IMR-90 (cell line): ENCODE measurements at regions not wholly inside any gene's neighbourhood (a gene's known extent, or its start where the extent isn't known, plus 50 kb on each side); places are given as distances from the start of the nearest gene placed in this dataset.

ENCODE experiments used
- ATAC-seq: fragments of 200-7000 bp; cut with Tn5 transposase; 2 replicates; pipeline ENCODE4 v1.9.1; 2020; ENCODE audit warnings: low read depth, mild to moderate bottlenecking, moderate library complexity
- BruUV-seq: library from RNA; stranded (reverse); fragments of 400-500 nt; replicated peaks from 2 replicates; lab custom pipeline; 2021; lab: Mats Ljungman, UMichigan
- CTCF ChIA-PET: fragments of 300-600 bp; formaldehyde crosslinking; extraction: SDS; loops from one replicate; lab custom pipeline; 2021; ENCODE audit warnings: antibody characterized with exemption; lab: Yijun Ruan, JAX
- POLR2A ChIA-PET: fragments of 300-600 bp; sonication (Branson Sonifier 250); formaldehyde crosslinking; loops from one replicate; lab custom pipeline; 2022; ENCODE audit warnings: antibody characterized with exemption; ENCODE audit not compliant: unreplicated experiment; lab: Charles Lee
- DNase-seq: peaks from one replicate; pipeline ENCODE4 v3.0.0; 2013
- H2AFZ ChIP-seq: replicated peaks from 2 replicates; pipeline ENCODE3; 2013; ENCODE audit warnings: low read length, mild to moderate bottlenecking; ENCODE audit not compliant: poor library complexity
- H2AK5ac ChIP-seq: 2 replicates; pipeline ENCODE4 v1.6.1; 2013; ENCODE audit warnings: low read depth, low read length, inconsistent platforms
- H2AK9ac ChIP-seq: replicated peaks from 2 replicates; pipeline ENCODE3; 2013; ENCODE audit warnings: mild to moderate bottlenecking, low read depth, low read length, moderate library complexity; ENCODE audit not compliant: poor library complexity
- H2BK120ac ChIP-seq: 2 replicates; pipeline ENCODE4 v1.6.1; 2013; ENCODE audit warnings: low read depth, low read length, inconsistent platforms
- H2BK15ac ChIP-seq: 3 replicates; pipeline ENCODE4 v1.6.1; 2013; ENCODE audit warnings: low read depth, low read length, inconsistent platforms
- H2BK20ac ChIP-seq: 2 replicates; pipeline ENCODE4 v1.6.1; 2013; ENCODE audit warnings: low read depth, mild to moderate bottlenecking, inconsistent platforms, low read length, moderate library complexity
- H2BK5ac ChIP-seq: 2 replicates; pipeline ENCODE4 v1.6.1; 2013; ENCODE audit warnings: mild to moderate bottlenecking, low read depth, low read length, inconsistent platforms; ENCODE audit not compliant: poor library complexity, severe bottlenecking
- H3K14ac ChIP-seq: replicated peaks from 2 replicates; pipeline ENCODE4 v1.6.1; 2013; ENCODE audit warnings: low read depth, low read length, inconsistent platforms
- H3K18ac ChIP-seq: 2 replicates; pipeline ENCODE4 v1.6.1; 2013; ENCODE audit warnings: low read depth, low read length, control low read depth
- H3K23ac ChIP-seq: 2 replicates; pipeline ENCODE4 v1.6.1; 2013; ENCODE audit warnings: low read depth, low read length, inconsistent platforms
- H3K27ac ChIP-seq: 2 replicates; pipeline ENCODE4 v1.5.1; 2013; ENCODE audit warnings: mild to moderate bottlenecking, control low read depth, low read length; ENCODE audit not compliant: insufficient read depth
- H3K27me3 ChIP-seq: 2 replicates; pipeline ENCODE4 v1.6.1; 2013; ENCODE audit warnings: low read length; ENCODE audit not compliant: control insufficient read depth, insufficient read depth
- H3K36me3 ChIP-seq: 2 replicates; pipeline ENCODE4 v1.6.1; 2013; ENCODE audit warnings: low read length, mixed read lengths; ENCODE audit not compliant: control insufficient read depth, insufficient read depth
- H3K4ac ChIP-seq: 2 replicates; pipeline ENCODE4 v1.6.1; 2013; ENCODE audit warnings: low read depth, low read length, inconsistent platforms
- H3K4me1 ChIP-seq: 2 replicates; pipeline ENCODE4 v1.6.1; 2013; ENCODE audit warnings: low read length, mixed read lengths; ENCODE audit not compliant: control insufficient read depth, insufficient read depth
- H3K4me2 ChIP-seq: 2 replicates; pipeline ENCODE4 v1.6.1; 2013; ENCODE audit warnings: low read depth, mild to moderate bottlenecking, control low read depth, low read length, moderate library complexity
- H3K4me3 ChIP-seq: 2 replicates; pipeline ENCODE4 v1.5.1; 2013; ENCODE audit warnings: low read depth, mild to moderate bottlenecking, control low read depth, low read length, moderate library complexity; ENCODE audit not compliant: insufficient read depth
- H3K56ac ChIP-seq: 2 replicates; pipeline ENCODE4 v1.6.1; 2013; ENCODE audit warnings: low read length, inconsistent platforms; ENCODE audit not compliant: insufficient read depth; ENCODE audit errors: extremely low read depth
- H3K79me1 ChIP-seq, 2 experiments: 2 replicates each; pipeline ENCODE4 v1.6.1; 2013; ENCODE audit warnings: low read length in 2 of 2, inconsistent platforms in 1 of 2, low read depth in 1 of 2
- H3K9ac ChIP-seq: 2 replicates; pipeline ENCODE4 v1.6.1; 2013; ENCODE audit warnings: low read depth, low read length, control low read depth
- H3K9me1 ChIP-seq: 2 replicates; pipeline ENCODE4 v1.6.1; 2013; ENCODE audit warnings: low read length, inconsistent platforms; ENCODE audit not compliant: insufficient read depth
- H3K9me3 ChIP-seq: 2 replicates; pipeline ENCODE4 v1.6.1; 2013; ENCODE audit warnings: low read length; ENCODE audit not compliant: control insufficient read depth, insufficient read depth
- H4K20me1 ChIP-seq: 2 replicates; pipeline ENCODE4 v1.6.1; 2013; ENCODE audit warnings: low read length, inconsistent platforms; ENCODE audit not compliant: insufficient read depth
- H4K5ac ChIP-seq: 2 replicates; pipeline ENCODE4 v1.6.1; 2013; ENCODE audit warnings: mild to moderate bottlenecking, low read depth, low read length, control low read depth
- H4K8ac ChIP-seq, 2 experiments: 2 replicates each; pipeline ENCODE4 v1.6.1; 2013; ENCODE audit warnings: low read depth in 2 of 2, low read length in 2 of 2, control low read depth in 1 of 2, inconsistent platforms in 1 of 2
- H4K91ac ChIP-seq: 2 replicates; pipeline ENCODE4 v1.6.1; 2013; ENCODE audit warnings: low read depth, low read length, inconsistent platforms; ENCODE audit not compliant: insufficient read depth
- BHLHE40 ChIP-seq: fragments of 150-350 bp; IDR thresholded peaks from 2 replicates; pipeline ENCODE4 v1.6.1; 2016; ENCODE audit warnings: mild to moderate bottlenecking, low read depth, low read length
- CEBPB ChIP-seq: IDR thresholded peaks from 2 replicates; pipeline ENCODE4 v1.6.1; 2012; ENCODE audit warnings: low read depth, low read length, improper control_type of control experiment
- CHD1 ChIP-seq: IDR thresholded peaks from 2 replicates; pipeline ENCODE4 v1.6.1; 2012; ENCODE audit warnings: low read depth, low read length, improper control_type of control experiment
- FOS ChIP-seq: fragments of 150-350 bp; IDR thresholded peaks from 2 replicates; pipeline ENCODE4 v1.6.1; 2016; ENCODE audit warnings: low read depth, low read length
- MAFK ChIP-seq: IDR thresholded peaks from 2 replicates; pipeline ENCODE4 v1.6.1; 2012; ENCODE audit warnings: low read depth, low read length, improper control_type of control experiment
- MAZ ChIP-seq: IDR thresholded peaks from 2 replicates; pipeline ENCODE4 v1.6.1; 2012; ENCODE audit warnings: low read depth, mild to moderate bottlenecking, low read length, improper control_type of control experiment, moderate library complexity, borderline replicate concordance
- MXI1 ChIP-seq: IDR thresholded peaks from 2 replicates; pipeline ENCODE4 v1.6.1; 2012; ENCODE audit warnings: low read depth, mild to moderate bottlenecking, low read length, moderate library complexity, borderline replicate concordance
- NFE2L2 ChIP-seq: fragments of 150-350 bp; IDR thresholded peaks from 2 replicates; pipeline ENCODE4 v1.6.1; 2016; ENCODE audit warnings: low read depth, mild to moderate bottlenecking, low read length
- POLR2A ChIP-seq: IDR thresholded peaks from 2 replicates; pipeline ENCODE4 v1.6.1; 2012; ENCODE audit warnings: mild to moderate bottlenecking, low read depth, low read length
- RAD21 ChIP-seq: IDR thresholded peaks from 2 replicates; pipeline ENCODE4 v1.6.1; 2012; ENCODE audit warnings: low read length, improper control_type of control experiment
- RCOR1 ChIP-seq: IDR thresholded peaks from 2 replicates; pipeline ENCODE4 v1.6.1; 2012; ENCODE audit warnings: mild to moderate bottlenecking, low read length, improper control_type of control experiment; ENCODE audit not compliant: insufficient replicate concordance
- RFX5 ChIP-seq: IDR thresholded peaks from 2 replicates; pipeline ENCODE4 v1.8.0; 2012; ENCODE audit warnings: low read depth, mild to moderate bottlenecking, low read length, moderate library complexity
- SMC3 ChIP-seq: fragments of 150-350 bp; IDR thresholded peaks from 2 replicates; pipeline ENCODE4 v1.6.1; 2016; ENCODE audit warnings: low read depth, mild to moderate bottlenecking, antibody characterized with exemption, low read length, moderate library complexity
- USF2 ChIP-seq: fragments of 150-350 bp; IDR thresholded peaks from 2 replicates; pipeline ENCODE4 v1.6.1; 2017; ENCODE audit warnings: mild to moderate bottlenecking, antibody characterized with exemption, low read length, low read depth
- WGBS, 2 experiments: methylation state at CpG; one replicate each; pipeline versions ENCODE4 v1.1.5 to v1.1.7; 2013; ENCODE audit warnings: missing lambda C conversion rate in 2 of 2; ENCODE audit not compliant: insufficient read length in 1 of 2; ENCODE audit errors: extremely low coverage in 2 of 2; 5-methylcytosine and 5-hydroxymethylcytosine counted together
- dilution Hi-C: fragments of 300-500 bp; cut with HindIII; formaldehyde crosslinking; loops from one replicate; pipeline ENCODE4 v1.14.3; 2018; ENCODE audit warnings: low sequenced_read_pairs; ENCODE audit not compliant: unreplicated experiment
- in situ Hi-C: fragments of 300-500 bp; cut with MboI; formaldehyde crosslinking; loops from 3 replicates; pipeline ENCODE4 v1.14.3; 2019; ENCODE audit warnings: low sequenced_read_pairs, inconsistent platforms, mixed read lengths
- intact Hi-C: fragments of 100-400 bp; cut with micrococcal nuclease; formaldehyde crosslinking; loops from 2 replicates; pipeline ENCODE4 v1.10.0; 2022
- TF ChIP-seq, protein P1 (sequence below): fragments of 150-350 bp; IDR thresholded peaks from 2 replicates; pipeline ENCODE4 v1.6.1; 2016; ENCODE audit warnings: low read depth, mild to moderate bottlenecking, low read length, moderate library complexity, borderline replicate concordance
- TF ChIP-seq, protein P2 (sequence below): conservative IDR thresholded peaks from 2 replicates; pipeline ENCODE4 v1.5.1; 2012; ENCODE audit warnings: mild to moderate bottlenecking, low read depth, low read length, improper control_type of control experiment

DNA sequence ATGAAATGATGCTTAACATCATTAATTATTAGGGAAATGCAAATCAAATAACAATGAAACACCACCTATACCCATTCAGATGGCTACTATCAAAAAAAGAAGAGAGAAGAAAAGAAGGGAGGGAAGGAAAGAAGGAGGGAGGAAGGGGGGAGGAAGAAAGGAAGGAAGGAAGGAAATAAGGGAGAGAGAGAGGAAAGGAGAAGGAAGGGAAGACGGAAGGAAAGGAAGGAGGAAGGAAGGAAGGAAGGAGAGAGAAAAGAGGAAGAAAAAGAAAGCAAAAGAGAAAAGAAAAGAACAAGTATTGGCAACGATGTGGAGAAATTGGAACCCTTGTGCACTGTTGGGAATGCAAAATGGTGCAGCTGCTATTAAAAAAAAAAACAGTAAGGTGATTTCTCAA, 363.3 kb downstream of the TNS1 start:
- no peak overlapping the region for H3K4me3 ChIP-seq
- ChIA-PET CTCF (no interaction called here), POLR2A (no interaction called here)
- no peak overlapping the region for H4K91ac ChIP-seq
- TF ChIP-seq, protein P1, sequence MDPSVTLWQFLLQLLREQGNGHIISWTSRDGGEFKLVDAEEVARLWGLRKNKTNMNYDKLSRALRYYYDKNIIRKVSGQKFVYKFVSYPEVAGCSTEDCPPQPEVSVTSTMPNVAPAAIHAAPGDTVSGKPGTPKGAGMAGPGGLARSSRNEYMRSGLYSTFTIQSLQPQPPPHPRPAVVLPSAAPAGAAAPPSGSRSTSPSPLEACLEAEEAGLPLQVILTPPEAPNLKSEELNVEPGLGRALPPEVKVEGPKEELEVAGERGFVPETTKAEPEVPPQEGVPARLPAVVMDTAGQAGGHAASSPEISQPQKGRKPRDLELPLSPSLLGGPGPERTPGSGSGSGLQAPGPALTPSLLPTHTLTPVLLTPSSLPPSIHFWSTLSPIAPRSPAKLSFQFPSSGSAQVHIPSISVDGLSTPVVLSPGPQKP = no peak
- TF ChIP-seq MAZ = no peak
- TF ChIP-seq POLR2A = no peak
- no peak for TF ChIP-seq RCOR1
- TF ChIP-seq NFE2L2 = no peak
- no peak for TF ChIP-seq CEBPB
- no peak for TF ChIP-seq FOS
- TF ChIP-seq USF2 = no peak
- no peak for TF ChIP-seq RAD21
- no peak for TF ChIP-seq RFX5
- TF ChIP-seq, protein P2, sequence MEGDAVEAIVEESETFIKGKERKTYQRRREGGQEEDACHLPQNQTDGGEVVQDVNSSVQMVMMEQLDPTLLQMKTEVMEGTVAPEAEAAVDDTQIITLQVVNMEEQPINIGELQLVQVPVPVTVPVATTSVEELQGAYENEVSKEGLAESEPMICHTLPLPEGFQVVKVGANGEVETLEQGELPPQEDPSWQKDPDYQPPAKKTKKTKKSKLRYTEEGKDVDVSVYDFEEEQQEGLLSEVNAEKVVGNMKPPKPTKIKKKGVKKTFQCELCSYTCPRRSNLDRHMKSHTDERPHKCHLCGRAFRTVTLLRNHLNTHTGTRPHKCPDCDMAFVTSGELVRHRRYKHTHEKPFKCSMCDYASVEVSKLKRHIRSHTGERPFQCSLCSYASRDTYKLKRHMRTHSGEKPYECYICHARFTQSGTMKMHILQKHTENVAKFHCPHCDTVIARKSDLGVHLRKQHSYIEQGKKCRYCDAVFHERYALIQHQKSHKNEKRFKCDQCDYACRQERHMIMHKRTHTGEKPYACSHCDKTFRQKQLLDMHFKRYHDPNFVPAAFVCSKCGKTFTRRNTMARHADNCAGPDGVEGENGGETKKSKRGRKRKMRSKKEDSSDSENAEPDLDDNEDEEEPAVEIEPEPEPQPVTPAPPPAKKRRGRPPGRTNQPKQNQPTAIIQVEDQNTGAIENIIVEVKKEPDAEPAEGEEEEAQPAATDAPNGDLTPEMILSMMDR = no peak
- TF ChIP-seq MAFK = no peak
- TF ChIP-seq BHLHE40 = no peak
- TF ChIP-seq MXI1 = no peak
- TF ChIP-seq CHD1 = no peak
- TF ChIP-seq SMC3 = no peak
- no peaks in the 10 kb centered on the region for H3K4me1 ChIP-seq
- no peaks in the 10 kb centered on the region for H3K79me1 ChIP-seq
- dilution Hi-C loops = no loop called here
- no TSS peak for BruUV-seq
- no peak overlapping the region for H3K9ac ChIP-seq
- no peak overlapping the region for H3K18ac ChIP-seq
- WGBS, 2 experiments = 88% methylated on average over 1 of the region's 2 CpGs; no CpG with 5 or more reads in 1 of the 2 experiments
- no peaks in the 10 kb centered on the region for H4K20me1 ChIP-seq
- no peak overlapping the region for H2AFZ ChIP-seq
- no peak overlapping the region for H3K27ac ChIP-seq
- H2AK5ac ChIP-seq = no peak overlapping the region
- H3K14ac ChIP-seq = no peak overlapping the region
- H4K8ac ChIP-seq = no peak overlapping the region
- H3K23ac ChIP-seq = no peak overlapping the region
- no peaks in the 10 kb centered on the region for H3K9me3 ChIP-seq
- H3K36me3 ChIP-seq = no peaks in the 10 kb centered on the region
- H3K56ac ChIP-seq = no peak overlapping the region
- no peak overlapping the region for H2AK9ac ChIP-seq
- H2BK120ac ChIP-seq = no peak overlapping the region
- in situ Hi-C loops = no loop called here
- no peak overlapping the region for H4K5ac ChIP-seq
- no peak for ATAC-seq
- H3K4me2 ChIP-seq = no peak overlapping the region
- H2BK5ac ChIP-seq = no peak overlapping the region
- no peak for DNase-seq
- no peak overlapping the region for H2BK15ac ChIP-seq
- no peak overlapping the region for H3K4ac ChIP-seq
- no peaks in the 10 kb centered on the region for H3K9me1 ChIP-seq
- H2BK20ac ChIP-seq = no peak overlapping the region
- 0 out of 2 replicates have a peak, but pooled peaks cover 2% of the 10 kb centered on the region for H3K27me3 ChIP-seq
- intact Hi-C loops = no loop called here
